GM21717 (cell line): ENCODE measurements at regions not wholly inside any gene's neighbourhood (a gene's known extent, or its start where the extent isn't known, plus 50 kb on each side); places are given as distances from the start of the nearest gene placed in this dataset.
A peak's percentile ranks its signal among the peaks of the same experiment; 100 is the strongest.
"Not testable (repeated sequence)": the region's sequence is repeated elsewhere in the genome, so short reads cannot be mapped to it uniquely, and the experiment has no call there.

Experiments used
- ATAC-seq: cut with Tn5 transposase; IDR thresholded peaks from one replicate; pipeline ENCODE4 v1.9.1; 2021; ENCODE audit warnings: mild to moderate bottlenecking, moderate library complexity; ENCODE audit not compliant: unreplicated experiment

GRCh38 chr1:241447031-241447644 is 72.4 kb downstream of the FH start:
- no peak for ATAC-seq

- no peak for ATAC-seq
Observed at GRCh38 chr1:241444836-241445235, 74.7 kb downstream of the FH start.

GRCh38 chr1:241443561-241443960 is 76.0 kb downstream of the FH start:
- no peak for ATAC-seq

DNA sequence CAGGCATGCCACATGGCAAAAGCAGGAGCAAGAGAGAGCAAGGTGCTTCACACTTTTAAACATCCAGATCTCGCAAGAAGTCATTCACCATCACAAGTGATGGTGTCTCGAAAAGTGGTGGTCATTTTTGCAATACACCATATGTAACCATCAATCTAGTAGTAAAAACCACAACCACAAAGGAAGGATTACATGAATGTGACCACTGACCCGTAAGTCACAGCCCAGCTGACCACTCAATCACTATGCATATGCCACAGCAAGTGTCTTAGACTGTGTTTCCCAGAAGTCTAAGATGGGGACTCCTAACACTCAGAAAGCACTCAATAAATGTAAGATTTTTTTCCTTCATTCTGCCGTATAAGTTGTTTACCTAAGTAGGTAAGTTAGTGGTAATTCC is 76.9 kb downstream of the FH start:
- no peak for ATAC-seq

GRCh38 chr1:241440904-241441303 is 78.7 kb downstream of the FH start:
- no peak for ATAC-seq

DNA sequence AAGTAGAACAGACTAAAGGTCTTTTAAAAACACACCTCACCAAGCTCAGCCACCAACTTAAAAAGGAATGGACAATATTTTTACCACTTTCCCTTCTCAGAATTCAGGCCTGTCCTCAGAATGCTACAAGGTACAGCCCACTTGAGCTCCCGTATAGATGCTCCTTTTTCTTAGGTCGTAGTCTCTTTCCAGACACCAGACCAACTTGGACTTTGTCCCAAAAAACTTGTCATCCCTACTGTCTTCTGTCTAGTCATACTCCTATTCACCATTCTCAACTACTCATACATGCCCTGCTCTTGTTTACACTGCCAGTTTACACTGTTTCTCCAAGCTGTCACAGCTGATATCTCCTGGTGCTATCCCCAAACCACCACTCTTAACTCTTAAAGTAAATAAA is 80.9 kb downstream of the FH start:
- ATAC-seq = not testable (repeated sequence)

DNA sequence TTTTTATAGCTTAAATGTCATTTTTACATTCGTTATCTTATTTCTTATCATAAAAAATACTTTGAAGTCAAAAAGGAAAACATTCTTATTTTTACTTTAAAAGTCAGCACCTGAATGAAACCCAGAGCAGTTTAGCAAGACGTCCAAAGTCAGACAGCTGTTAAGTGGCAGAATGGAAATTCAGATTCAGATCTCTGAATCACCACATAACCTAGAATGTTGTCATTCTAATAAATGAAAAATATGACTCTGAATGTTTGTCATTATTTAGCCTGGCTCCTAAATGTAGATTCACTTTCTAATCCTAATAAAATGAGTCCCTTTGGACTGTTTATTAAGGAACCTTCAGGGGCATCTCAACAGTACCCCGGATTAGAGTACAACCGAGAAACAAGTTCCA is 75.2 kb upstream of the RGS7 start:
- no peak for ATAC-seq

DNA sequence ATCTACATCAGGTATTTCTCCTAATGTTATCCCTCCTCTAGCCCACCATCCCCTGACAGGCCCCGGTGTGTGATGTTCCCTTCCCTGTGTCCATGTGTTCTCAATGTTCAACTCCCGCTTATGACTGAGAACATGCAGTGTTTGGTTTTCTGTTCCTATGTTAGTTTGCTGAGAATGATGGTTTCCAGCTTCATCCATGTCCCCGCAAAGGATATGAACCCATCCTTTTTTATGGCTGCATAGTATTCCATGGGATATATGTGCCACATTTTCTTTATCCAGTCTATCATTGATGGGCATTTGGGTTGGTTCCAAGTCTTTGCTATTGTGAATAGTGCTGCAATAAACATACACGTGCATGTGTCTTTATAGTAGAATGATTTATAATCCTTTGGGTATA is 68.1 kb upstream of the RGS7 start:
- ATAC-seq = not testable (repeated sequence)

GRCh38 chr1:241424480-241424971 is 67.5 kb upstream of the RGS7 start:
- peak; percentile 6 for ATAC-seq

DNA sequence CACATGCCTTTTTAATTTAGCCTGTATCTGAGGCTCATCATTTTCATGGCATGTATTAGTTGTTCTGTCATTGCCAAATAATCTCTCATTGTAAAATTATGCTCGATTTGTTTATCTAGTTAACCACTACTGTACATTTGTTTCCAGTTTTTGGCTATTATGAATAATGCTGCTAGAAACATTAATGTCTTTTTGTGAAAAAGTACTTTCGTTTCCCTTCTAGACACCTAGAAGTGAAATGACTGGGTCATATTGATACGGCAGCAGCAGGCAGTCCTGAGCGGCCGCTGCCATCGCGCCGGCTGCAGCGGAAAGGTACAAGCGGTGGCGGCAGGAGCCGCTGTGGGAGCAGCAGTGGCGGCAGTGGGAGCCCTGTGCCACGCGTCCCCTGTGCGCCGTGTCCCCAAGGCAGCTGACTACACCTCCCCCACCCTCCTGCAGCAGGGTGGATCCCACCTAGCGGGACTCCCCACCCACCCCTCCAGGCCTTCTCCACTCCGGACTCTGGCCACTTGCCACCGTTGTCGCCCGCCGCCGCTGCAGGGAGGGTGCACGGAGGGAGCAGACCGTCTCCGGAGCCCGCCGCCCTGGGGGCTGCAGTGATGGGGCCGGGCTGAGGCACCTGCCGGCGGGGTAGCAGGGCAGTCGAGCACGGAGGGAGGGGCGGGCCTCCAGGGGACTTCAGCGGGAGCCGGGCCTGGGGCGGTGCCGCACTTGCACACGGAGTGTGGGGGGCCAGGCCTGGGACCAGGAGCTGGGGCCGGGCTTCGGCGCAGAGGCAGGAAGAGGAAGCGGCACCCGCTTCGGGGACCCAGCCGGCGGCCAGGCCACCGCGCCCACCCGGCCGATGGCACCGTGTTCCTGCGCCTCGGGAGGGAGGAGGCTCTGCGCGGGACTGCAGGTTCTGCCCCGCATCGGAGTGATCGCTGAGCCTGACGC is 66.8 kb upstream of the RGS7 start:
- ATAC-seq = peak; percentile 93

- no peak for ATAC-seq
Observed at GRCh38 chr1:241422470-241422869, 65.5 kb upstream of the RGS7 start.

GRCh38 chr1:241419986-241420385 is 63.0 kb upstream of the RGS7 start:
- ATAC-seq = no peak

DNA sequence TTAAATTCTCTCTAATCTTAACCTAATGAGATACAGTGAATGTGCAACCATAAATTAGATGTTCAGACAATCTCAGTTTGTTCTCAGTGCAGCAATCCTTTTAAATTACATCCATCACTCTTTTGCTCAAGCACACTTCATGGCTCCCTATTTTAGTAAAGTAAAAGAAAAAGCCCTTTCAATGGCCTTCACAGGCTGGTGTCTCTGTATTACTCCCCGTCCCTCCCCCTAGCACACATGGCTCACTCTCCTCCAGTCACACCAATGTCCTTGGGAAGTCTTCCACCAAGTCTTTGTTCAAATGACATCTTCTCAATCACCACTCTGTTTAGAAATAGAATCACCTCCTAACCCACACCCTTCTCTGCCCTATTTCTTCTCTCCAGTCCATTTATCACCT is 60.3 kb upstream of the RGS7 start:
- ATAC-seq = no peak

GRCh38 chr1:241413974-241414373 is 57.0 kb upstream of the RGS7 start:
- ATAC-seq = no peak

- peak; percentile 66 for ATAC-seq
Observed at GRCh38 chr1:241413386-241413785, 56.4 kb upstream of the RGS7 start.

DNA sequence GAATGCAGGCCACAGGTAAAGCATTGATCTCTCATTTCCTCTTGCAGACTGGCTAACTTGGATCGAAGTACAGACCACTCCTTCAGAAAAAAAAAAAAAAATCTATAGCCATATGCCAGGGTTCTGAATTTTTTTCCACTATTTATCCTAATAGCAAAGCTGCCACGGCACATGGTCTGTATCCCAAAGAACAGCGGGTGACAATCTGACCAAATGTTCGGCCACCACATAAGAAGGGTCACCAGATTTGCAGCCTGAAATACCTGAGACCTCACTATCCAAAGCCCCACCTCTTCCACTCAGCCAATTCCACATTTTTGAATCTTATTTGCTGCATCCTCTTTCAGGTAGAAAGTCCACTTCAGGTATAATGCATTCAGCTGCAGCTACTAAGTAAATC is 55.6 kb upstream of the RGS7 start:
- no peak for ATAC-seq

DNA sequence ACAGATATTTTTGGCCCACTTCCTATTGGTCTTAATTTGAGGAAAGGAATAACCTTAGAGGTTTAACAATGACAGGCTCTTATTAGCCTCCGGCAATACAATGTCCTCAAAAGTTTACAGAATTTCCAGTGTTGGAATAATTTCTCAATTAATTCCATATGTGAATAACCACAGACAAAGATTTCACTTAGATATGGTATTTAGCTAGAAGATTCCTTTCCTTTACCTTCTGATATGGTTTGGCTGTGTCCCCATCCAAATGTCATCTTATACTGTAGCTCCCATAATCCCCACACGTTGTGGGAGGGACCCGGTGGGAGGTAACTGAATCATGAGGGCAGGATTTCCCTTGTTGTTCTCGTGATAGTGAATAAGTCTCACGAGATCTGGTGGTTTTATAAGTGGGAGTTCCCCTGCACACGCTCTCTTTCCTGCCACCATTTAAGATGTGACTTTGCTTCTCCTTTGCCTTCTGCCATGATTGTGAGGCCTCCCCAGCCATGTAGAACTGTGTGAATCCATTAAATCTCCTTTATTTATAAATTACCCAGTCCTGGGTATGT is 54.9 kb upstream of the RGS7 start:
- no peak for ATAC-seq

DNA sequence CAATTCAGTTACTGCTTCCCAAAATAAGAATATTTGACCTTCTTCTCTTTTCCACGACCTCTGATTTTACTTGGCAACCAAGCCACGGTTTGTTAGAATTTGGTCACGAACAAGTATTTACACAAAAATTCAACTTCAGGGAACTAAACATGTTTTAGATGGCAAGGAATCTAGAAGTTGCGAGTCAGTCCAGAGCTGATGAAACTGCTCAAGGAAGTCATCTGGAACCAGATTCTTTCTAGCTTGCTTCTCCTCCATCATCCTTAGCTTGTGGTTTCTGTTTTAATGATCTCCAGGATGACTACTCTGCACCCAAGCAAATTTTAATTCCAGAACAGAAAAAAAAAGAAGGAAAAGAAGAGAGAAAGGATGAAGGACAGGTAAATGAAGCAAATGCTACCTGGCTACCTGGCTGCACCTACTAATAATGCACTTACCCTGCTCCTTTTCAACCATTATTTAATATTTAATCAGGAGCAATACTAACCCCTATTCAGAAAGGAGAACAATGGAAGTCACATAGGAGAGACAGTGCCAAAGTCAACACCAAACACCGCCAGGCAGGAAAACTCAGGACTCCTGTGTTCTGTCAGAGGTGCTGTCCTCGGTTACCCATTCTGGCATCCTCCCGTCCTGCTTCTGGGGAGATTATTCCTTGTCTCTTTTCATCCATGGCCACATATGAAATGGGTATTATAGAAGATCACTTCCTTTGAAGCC is 54.2 kb upstream of the RGS7 start:
- no peak for ATAC-seq

DNA sequence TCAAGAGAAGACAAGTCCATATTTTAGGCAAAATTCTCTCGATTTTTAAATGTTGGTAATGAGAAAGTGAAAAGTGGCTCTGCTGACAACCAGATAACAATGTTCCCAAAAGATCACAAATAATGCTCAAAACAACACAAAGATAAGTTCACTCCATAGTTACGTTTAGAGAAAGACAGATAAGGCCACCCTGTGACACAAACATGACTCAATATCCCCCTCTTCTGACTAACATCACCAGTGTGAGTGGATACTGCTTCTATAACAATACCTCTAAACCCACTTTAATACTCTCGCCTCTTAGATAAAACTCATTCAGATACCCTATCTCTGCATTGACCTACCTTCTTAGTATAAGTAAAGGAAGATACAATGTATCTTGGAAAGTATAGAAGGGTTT is 51.2 kb upstream of the RGS7 start:
- no peak for ATAC-seq
